HepG2 (cell line): ENCODE measurements at regions not wholly inside any gene's neighbourhood (a gene's known extent, or its start where the extent isn't known, plus 50 kb on each side); places are given as distances from the start of the nearest gene placed in this dataset.

ENCODE experiments used
- ATF7 ChIP-seq, 2 experiments: fragments of 450-650 bp in 1 of 2; sonication (generic) in 1 of 2; formaldehyde crosslinking in 1 of 2; IDR thresholded peaks; 2 replicates each; pipeline versions ENCODE4 v1.4.0 to v1.6.1; 2016 to 2020; ENCODE audit warnings: antibody characterized with exemption in 1 of 2, mild to moderate bottlenecking in 1 of 2, missing genetic modification reagents in 1 of 2
- GATAD1 ChIP-seq: IDR thresholded peaks from 2 replicates; pipeline ENCODE4 v1.6.1; 2016; ENCODE audit warnings: missing genetic modification reagents, missing compliant biosample characterization
- IRF2 ChIP-seq: IDR thresholded peaks from 2 replicates; pipeline ENCODE4 v1.6.1; 2018; ENCODE audit warnings: missing genetic modification reagents, missing compliant biosample characterization
- MAFG ChIP-seq: sonication (generic); formaldehyde crosslinking; IDR thresholded peaks from 2 replicates; pipeline ENCODE4 v1.5.1; 2020; ENCODE audit warnings: mild to moderate bottlenecking, missing genetic modification reagents
- RAD21 ChIP-seq: fragments of 450-650 bp; formaldehyde crosslinking; IDR thresholded peaks from 2 replicates; pipeline ENCODE4 v1.5.0; 2020; ENCODE audit warnings: mild to moderate bottlenecking
- REL ChIP-seq: sonication (generic); formaldehyde crosslinking; conservative IDR thresholded peaks from 2 replicates; pipeline ENCODE4 v1.8.0; 2022; ENCODE audit warnings: mild to moderate bottlenecking, missing genetic modification reagents, moderate library complexity
- RNF2 ChIP-seq: fragments of 450-650 bp; conservative IDR thresholded peaks from 2 replicates; pipeline ENCODE4 v1.6.1; 2016; ENCODE audit warnings: low read depth
- SALL1 ChIP-seq: sonication (generic); formaldehyde crosslinking; IDR thresholded peaks from 2 replicates; pipeline ENCODE4 v1.8.0; 2022; ENCODE audit warnings: mild to moderate bottlenecking, missing genetic modification reagents
- SRY ChIP-seq: sonication (generic); formaldehyde crosslinking; IDR thresholded peaks from 2 replicates; pipeline ENCODE4 v1.8.0; 2022; ENCODE audit warnings: mild to moderate bottlenecking, missing genetic modification reagents
- STAG1 ChIP-seq: sonication (generic); formaldehyde crosslinking; IDR thresholded peaks from 2 replicates; pipeline ENCODE4 v1.4.0; 2020; ENCODE audit warnings: missing genetic modification reagents
- TFDP2 ChIP-seq: sonication (generic); formaldehyde crosslinking; IDR thresholded peaks from 2 replicates; pipeline ENCODE4 v1.4.0; 2020; ENCODE audit warnings: missing genetic modification reagents
- THAP9 ChIP-seq: sonication (generic); formaldehyde crosslinking; IDR thresholded peaks from 2 replicates; pipeline ENCODE4; 2020; ENCODE audit warnings: missing genetic modification reagents, mild to moderate bottlenecking, borderline replicate concordance
- ZBTB14 ChIP-seq: sonication (generic); formaldehyde crosslinking; IDR thresholded peaks from 2 replicates; pipeline ENCODE4 v1.4.0; 2020; ENCODE audit warnings: missing genetic modification reagents
- ZMYM2 ChIP-seq: sonication (generic); formaldehyde crosslinking; IDR thresholded peaks from 2 replicates; pipeline ENCODE4 v1.8.0; 2022; ENCODE audit warnings: mild to moderate bottlenecking, missing genetic modification reagents
- ZNF136 ChIP-seq: sonication (generic); formaldehyde crosslinking; IDR thresholded peaks from 2 replicates; pipeline ENCODE4 v1.8.1; 2022; ENCODE audit warnings: low read depth, mild to moderate bottlenecking, moderate library complexity, missing genetic modification reagents
- ZNF224 ChIP-seq: sonication (generic); formaldehyde crosslinking; IDR thresholded peaks from 2 replicates; pipeline ENCODE4 v1.5.0; 2020; ENCODE audit warnings: mild to moderate bottlenecking, missing genetic modification reagents
- ZNF44 ChIP-seq: sonication (generic); formaldehyde crosslinking; IDR thresholded peaks from 2 replicates; pipeline ENCODE4 v1.5.1; 2020; ENCODE audit warnings: mild to moderate bottlenecking, missing genetic modification reagents
- ZNF510 ChIP-seq: sonication (generic); formaldehyde crosslinking; IDR thresholded peaks from 2 replicates; pipeline ENCODE4 v1.4.0; 2020; ENCODE audit warnings: low read depth, mild to moderate bottlenecking, missing genetic modification reagents
- ZNF580 ChIP-seq: IDR thresholded peaks from 2 replicates; pipeline ENCODE4 v1.6.1; 2016; ENCODE audit warnings: low read depth, borderline replicate concordance
- ZNF772 ChIP-seq: sonication (generic); formaldehyde crosslinking; IDR thresholded peaks from 2 replicates; pipeline ENCODE4 v1.5.0; 2020; ENCODE audit warnings: mild to moderate bottlenecking, missing genetic modification reagents
- ZNF788 ChIP-seq: sonication (generic); formaldehyde crosslinking; IDR thresholded peaks from 2 replicates; pipeline ENCODE4 v1.5.0; 2020; ENCODE audit warnings: mild to moderate bottlenecking, missing genetic modification reagents, borderline replicate concordance
- TF ChIP-seq, protein P1 (sequence below): sonication (generic); formaldehyde crosslinking; IDR thresholded peaks from 2 replicates; pipeline ENCODE4 v1.4.0; 2020; ENCODE audit warnings: mild to moderate bottlenecking, missing genetic modification reagents
- TF ChIP-seq, protein P2 (sequence below): IDR thresholded peaks from 2 replicates; pipeline ENCODE4 v1.6.1; 2016; ENCODE audit warnings: control low read depth

- TF ChIP-seq REL (CRISPR knock-in tag) = no peak
- 0 out of 2 replicates have a peak, but pooled peaks have one; percentile 47 for TF ChIP-seq ZNF788 (CRISPR knock-in tag)
- TF ChIP-seq ZNF136 (CRISPR knock-in tag) = no peak
- TF ChIP-seq STAG1 = peak; percentile 93
- TF ChIP-seq, protein P1, sequence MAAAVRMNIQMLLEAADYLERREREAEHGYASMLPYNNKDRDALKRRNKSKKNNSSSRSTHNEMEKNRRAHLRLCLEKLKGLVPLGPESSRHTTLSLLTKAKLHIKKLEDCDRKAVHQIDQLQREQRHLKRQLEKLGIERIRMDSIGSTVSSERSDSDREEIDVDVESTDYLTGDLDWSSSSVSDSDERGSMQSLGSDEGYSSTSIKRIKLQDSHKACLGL (CRISPR knock-in tag) = 0 out of 2 replicates have a peak, but pooled peaks have one; percentile 53
- TF ChIP-seq GATAD1 = 0 out of 2 replicates have a peak, but pooled peaks have one; percentile 27
- TF ChIP-seq ZNF224 (CRISPR knock-in tag) = no peak
- TF ChIP-seq ZBTB14 (CRISPR knock-in tag) = peak; percentile 77
- TF ChIP-seq ZNF772 (CRISPR knock-in tag) = 0 out of 2 replicates have a peak, but pooled peaks have one; percentile 43
- TF ChIP-seq ZNF580 (CRISPR knock-in tag) = peak; percentile 51; the same call in 1 of the 2 replicates
- TF ChIP-seq, protein P2, sequence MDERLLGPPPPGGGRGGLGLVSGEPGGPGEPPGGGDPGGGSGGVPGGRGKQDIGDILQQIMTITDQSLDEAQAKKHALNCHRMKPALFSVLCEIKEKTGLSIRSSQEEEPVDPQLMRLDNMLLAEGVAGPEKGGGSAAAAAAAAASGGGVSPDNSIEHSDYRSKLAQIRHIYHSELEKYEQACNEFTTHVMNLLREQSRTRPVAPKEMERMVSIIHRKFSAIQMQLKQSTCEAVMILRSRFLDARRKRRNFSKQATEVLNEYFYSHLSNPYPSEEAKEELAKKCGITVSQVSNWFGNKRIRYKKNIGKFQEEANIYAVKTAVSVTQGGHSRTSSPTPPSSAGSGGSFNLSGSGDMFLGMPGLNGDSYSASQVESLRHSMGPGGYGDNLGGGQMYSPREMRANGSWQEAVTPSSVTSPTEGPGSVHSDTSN (CRISPR knock-in tag) = no peak
- no peak for TF ChIP-seq SRY (CRISPR knock-in tag)
- TF ChIP-seq ATF7 (IDR thresholded peaks at IDR 0.05) = no peak
- TF ChIP-seq ATF7 (CRISPR knock-in tag; IDR thresholded peaks at IDR 0.05) = no peak
- TF ChIP-seq MAFG (CRISPR knock-in tag) = 0 out of 2 replicates have a peak, but pooled peaks have one; percentile 25
- TF ChIP-seq TFDP2 = peak; percentile 67; the same call in 1 of the 2 replicates
- TF ChIP-seq THAP9 = 0 out of 2 replicates have a peak, but pooled peaks have one; percentile 33
- peak; percentile 60; the same call in 1 of the 2 replicates for TF ChIP-seq RNF2
- TF ChIP-seq ZNF510 = no peak
- TF ChIP-seq ZMYM2 (CRISPR knock-in tag) = no peak
- peak; percentile 97 for TF ChIP-seq RAD21
- peak; percentile 31; the same call in 1 of the 2 replicates for TF ChIP-seq SALL1
- TF ChIP-seq IRF2 (CRISPR knock-in tag) = no peak
- TF ChIP-seq ZNF44 (CRISPR knock-in tag) = no peak
Measured at GRCh38 chr15:98421419-98422129, 226.8 kb upstream of the IGF1R start (continued).
